Sigmoid colon (tissue), 6 donors: ENCODE measurements at regions not wholly inside any gene's neighbourhood (a gene's known extent, or its start where the extent isn't known, plus 50 kb on each side); places are given as distances from the start of the nearest gene placed in this dataset.

Experiments used
- DNase-seq: peaks from one replicate; pipeline ENCODE4 v3.0.0-alpha.2; 2019
- H3K27ac ChIP-seq, 4 donors: fragments of 200-600 bp; sonication (generic); one replicate each; pipeline ENCODE4 v1.5.1; 2016 to 2019; ENCODE audit warnings: mild to moderate bottlenecking in 1 of 4
- H3K27me3 ChIP-seq, 3 donors: fragments of 200-600 bp; sonication (generic); one replicate each; pipeline ENCODE4 v1.5.1; 2019; ENCODE audit warnings: mild to moderate bottlenecking in 1 of 3
- H3K36me3 ChIP-seq, 4 donors: fragments of 200-600 bp; sonication (generic); one replicate each; pipeline ENCODE4 v1.5.1; 2016 to 2019
- H3K4me1 ChIP-seq, 4 donors: fragments of 200-600 bp; sonication (generic); one replicate each; pipeline ENCODE4 v1.5.1; 2017 to 2019
- H3K4me3 ChIP-seq, 4 donors: fragments of 200-600 bp; sonication (generic); one replicate each; pipeline ENCODE4 v1.5.1; 2017 to 2019; ENCODE audit warnings: mild to moderate bottlenecking in 2 of 4, moderate library complexity in 1 of 4
- H3K9me3 ChIP-seq, 4 donors: fragments of 200-600 bp in 3 of 4; sonication (generic) in 3 of 4; one replicate each; pipeline versions ENCODE4 v1.5.1 to v1.6.1; 2013 to 2019
- CTCF ChIP-seq, 4 experiments: fragments of 450-650 bp in 3 of 4; fragments of 200-600 bp in 1 of 4; IDR thresholded peaks; one replicate each; pipeline ENCODE4 v1.5.1; 2016 to 2019; ENCODE audit warnings: antibody characterized with exemption in 4 of 4, mild to moderate bottlenecking in 3 of 4, moderate library complexity in 2 of 4
- EP300 ChIP-seq, 4 donors: sonication (generic); formaldehyde crosslinking; IDR thresholded peaks; one replicate each; pipeline ENCODE4 v1.6.1; 2017; ENCODE audit warnings: antibody characterized with exemption in 4 of 4
- POLR2A ChIP-seq, 2 donors: fragments of 450-650 bp; IDR thresholded peaks; one replicate each; pipeline ENCODE4 v1.6.1; 2016; ENCODE audit warnings: antibody characterized with exemption in 2 of 2, mild to moderate bottlenecking in 2 of 2, moderate library complexity in 2 of 2
- POLR2AphosphoS5 ChIP-seq, 4 donors: sonication (generic); formaldehyde crosslinking; IDR thresholded peaks; one replicate each; pipeline ENCODE4 v1.6.1; 2017; ENCODE audit warnings: antibody characterized with exemption in 4 of 4
- WGBS, 2 donors: extraction: QIAGEN DNeasy Blood & Tissue Kit; methylation state at CpG; one replicate each; pipeline ENCODE4 v1.1.7; 2013; 5-methylcytosine and 5-hydroxymethylcytosine counted together
- intact Hi-C: fragments of 100-400 bp; cut with DNase I; formaldehyde crosslinking; loops from one replicate; pipeline ENCODE4 v1.15.1; 2023
- donor health status: healthy with polysubstance abuse.
- donor health status: healthy.

GRCh38 chr14:55756557-55756956, 176.6 kb downstream of the KTN1 start:
- H3K36me3 ChIP-seq = no peaks in the 10 kb centered on the region
- no peak overlapping the region for H3K27ac ChIP-seq
- intact Hi-C loops = no loop called here
- H3K9me3 ChIP-seq = no peaks in the 10 kb centered on the region
- DNase-seq = no peak
- TF ChIP-seq POLR2A (IDR thresholded peaks at IDR 0.05) = no peak
- TF ChIP-seq CTCF (IDR thresholded peaks at IDR 0.05) = no peak
- TF ChIP-seq POLR2AphosphoS5 (IDR thresholded peaks at IDR 0.05) = no peak
- no peak for TF ChIP-seq EP300 (IDR thresholded peaks at IDR 0.05)
- H3K27me3 ChIP-seq = no peaks in the 10 kb centered on the region
- WGBS, 2 donors = 96 to 97% methylated on average over 2 of the region's 2 CpGs
- no peak overlapping the region for H3K4me3 ChIP-seq
- peaks cover 0 to 12% (median 11%) of the 10 kb centered on the region in 4 donors for H3K4me1 ChIP-seq

- TF ChIP-seq POLR2A (IDR thresholded peaks at IDR 0.05) = no peak
- TF ChIP-seq CTCF (IDR thresholded peaks at IDR 0.05) = no peak
- TF ChIP-seq POLR2AphosphoS5 (IDR thresholded peaks at IDR 0.05) = no peak
- TF ChIP-seq EP300 (IDR thresholded peaks at IDR 0.05) = no peak
- Histone ChIP-seq H3K4me1 (no peaks in the 10 kb centered on the region), H3K27ac (no peak overlapping the region), H3K36me3 (no peaks in the 10 kb centered on the region), H3K9me3 (no peaks in the 10 kb centered on the region), H3K4me3 (no peak overlapping the region), H3K27me3 (no peaks in the 10 kb centered on the region)
- WGBS, 2 donors = 35 to 63% methylated on average over 1 of the region's 1 CpG
- intact Hi-C loops = no loop called here
- DNase-seq = no peak
These were observed 178.8 kb downstream of the KTN1 start for GRCh38 chr14:55758796-55759195.

- no peak for DNase-seq
- no peaks in the 10 kb centered on the region for H3K4me1 ChIP-seq
- no peaks in the 10 kb centered on the region for H3K36me3 ChIP-seq
- H3K27ac ChIP-seq = no peak overlapping the region
- WGBS, 2 donors = 93 to 95% methylated on average over 14 of the region's 14 CpGs
- intact Hi-C loops = no loop called here
- no peaks in the 10 kb centered on the region for H3K9me3 ChIP-seq
- TF ChIP-seq EP300 (IDR thresholded peaks at IDR 0.05) (no peak), POLR2AphosphoS5 (IDR thresholded peaks at IDR 0.05) (no peak), POLR2A (IDR thresholded peaks at IDR 0.05) (no peak), CTCF (IDR thresholded peaks at IDR 0.05) (no peak)
- H3K4me3 ChIP-seq = no peak overlapping the region
- no peaks in the 10 kb centered on the region for H3K27me3 ChIP-seq
These were observed 181.0 kb downstream of the KTN1 start for GRCh38 chr14:55760789-55761566.

GRCh38 chr14:55761651-55762050, 181.6 kb downstream of the KTN1 start:
- no peak for TF ChIP-seq POLR2A (IDR thresholded peaks at IDR 0.05)
- TF ChIP-seq CTCF (IDR thresholded peaks at IDR 0.05) = no peak
- TF ChIP-seq POLR2AphosphoS5 (IDR thresholded peaks at IDR 0.05) = no peak
- TF ChIP-seq EP300 (IDR thresholded peaks at IDR 0.05) = no peak
- Histone ChIP-seq H3K27ac (no peak overlapping the region), H3K36me3 (no peaks in the 10 kb centered on the region), H3K27me3 (no peaks in the 10 kb centered on the region), H3K4me1 (no peaks in the 10 kb centered on the region), H3K4me3 (no peak overlapping the region), H3K9me3 (no peaks in the 10 kb centered on the region)
- intact Hi-C loops = no loop called here
- WGBS, 2 donors = 94% methylated on average over 1 of the region's 1 CpG
- no peak for DNase-seq
